ENCODE measurements at regions not wholly inside any gene's neighbourhood (a gene's known extent, or its start where the extent isn't known, plus 50 kb on each side); places are given as distances from the start of the nearest gene placed in this dataset.
"Not testable (repeated sequence)": the region's sequence is repeated elsewhere in the genome, so short reads cannot be mapped to it uniquely, and the experiment has no call there.

DNA sequence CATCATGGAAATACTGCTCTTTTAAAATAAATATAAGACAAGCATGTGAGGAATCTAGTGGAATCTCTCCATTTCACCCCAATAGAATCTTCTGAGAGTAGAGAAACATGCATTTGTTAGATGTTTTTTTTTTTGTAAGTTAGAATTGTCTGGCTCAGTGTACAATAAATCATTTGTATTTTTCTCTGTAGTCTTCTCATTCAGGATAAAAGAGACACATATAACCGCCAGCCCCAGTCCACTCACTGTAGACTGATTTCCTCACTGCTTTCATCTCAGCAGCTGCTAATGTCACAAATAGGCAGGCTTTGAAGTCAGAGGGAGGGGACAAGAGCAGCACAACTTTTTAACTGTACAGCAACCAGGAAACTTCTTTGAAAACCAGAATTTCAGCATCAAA is 140.2 kb upstream of the RBMS3 start:
- no peak for DNase-seq (ENCODE audit: low read depth in 2 of 2)

DNA sequence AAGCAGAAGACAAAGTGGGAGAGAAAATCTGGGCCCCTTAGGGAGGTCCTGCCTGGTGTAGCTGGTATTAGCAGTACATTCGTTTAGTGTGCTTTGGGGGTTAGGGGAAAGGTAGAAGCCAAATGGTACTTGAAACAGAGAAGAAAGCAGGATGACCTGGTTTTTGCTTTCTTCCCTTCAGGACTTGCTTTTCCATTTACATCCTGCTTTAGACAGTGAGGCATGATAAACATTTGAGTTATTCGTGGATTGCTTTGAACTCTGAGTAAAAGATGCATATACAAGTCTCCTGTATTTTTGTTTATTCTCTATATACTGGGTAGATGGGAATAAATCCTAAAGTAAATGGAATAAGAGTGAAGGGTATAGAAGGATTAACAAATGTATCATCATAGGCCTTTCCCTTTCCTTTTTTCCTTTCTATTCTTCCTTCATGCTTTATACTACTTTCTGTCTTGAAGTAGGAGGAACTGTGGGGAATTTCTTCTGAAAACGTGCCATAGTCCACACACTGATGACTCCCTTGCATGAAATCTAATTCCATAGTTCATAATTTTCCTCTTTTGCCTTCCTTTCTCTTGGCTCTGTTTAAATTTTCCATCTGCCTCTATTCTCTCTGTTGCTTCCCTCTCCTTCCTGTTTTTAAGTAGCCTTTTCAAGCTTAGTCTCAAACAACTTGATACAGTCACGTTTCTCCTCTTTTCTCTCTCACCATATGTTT is 139.5 kb upstream of the RBMS3 start:
- no peak for DNase-seq (ENCODE audit: low read depth in 2 of 2)

DNA sequence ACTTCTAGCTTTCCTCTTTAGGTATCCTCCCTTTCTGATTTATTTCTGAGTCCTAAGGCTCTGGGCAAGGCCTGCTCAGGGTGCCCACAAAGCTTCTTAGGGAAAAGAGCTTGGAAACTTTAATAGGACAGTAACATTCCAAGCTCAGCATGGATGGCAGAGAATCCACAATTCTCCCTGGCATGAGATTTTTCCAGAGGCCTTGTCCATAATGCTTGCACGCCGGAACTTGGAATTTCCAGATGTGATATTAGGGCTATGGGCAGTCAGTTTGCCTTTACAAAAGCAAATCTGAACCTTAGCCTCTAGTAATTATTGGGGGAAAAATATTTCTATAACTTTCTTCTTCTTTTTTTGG is 139.0 kb upstream of the RBMS3 start:
- DNase-seq (ENCODE audit: low read depth in 2 of 2), result no peak

- DNase-seq (ENCODE audit: low read depth in 2 of 2), result no peak
Observed at GRCh38 chr3:29143151-29143550, 137.7 kb upstream of the RBMS3 start.

- DNase-seq (ENCODE audit: low read depth in 2 of 2), result no peak
Observed at GRCh38 chr3:29144361-29144760, 136.5 kb upstream of the RBMS3 start.

GRCh38 chr3:29144807-29145206 is 136.1 kb upstream of the RBMS3 start:
- DNase-seq (ENCODE audit: low read depth in 2 of 2), result no peak

DNA sequence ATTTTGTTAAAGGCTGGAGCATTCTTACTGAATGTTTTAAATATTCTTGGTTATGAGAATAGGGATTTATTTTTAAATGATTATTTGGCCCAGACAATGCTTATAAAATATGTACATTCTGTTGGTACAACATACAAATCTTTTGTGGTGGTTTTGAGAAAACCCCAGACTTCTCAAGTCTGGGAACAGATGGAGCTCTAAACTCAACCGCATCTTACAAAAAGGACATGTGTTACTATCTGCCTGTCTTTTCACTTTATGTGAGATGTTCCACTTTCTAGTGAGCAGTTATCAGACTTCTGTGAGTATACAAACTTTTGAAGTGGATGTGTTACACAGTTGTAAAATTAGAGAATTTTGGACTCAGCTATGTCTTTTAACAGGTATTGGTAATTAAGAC is 135.5 kb upstream of the RBMS3 start:
- DNase-seq (ENCODE audit: low read depth in 2 of 2), result no peak

- DNase-seq (ENCODE audit: low read depth in 2 of 2), result no peak
Observed at GRCh38 chr3:29152379-29152778, 128.5 kb upstream of the RBMS3 start.

- peak; percentile 14 to 28 for DNase-seq (ENCODE audit: low read depth in 2 of 2)
Observed at GRCh38 chr3:29153811-29154210, 127.1 kb upstream of the RBMS3 start.

DNA sequence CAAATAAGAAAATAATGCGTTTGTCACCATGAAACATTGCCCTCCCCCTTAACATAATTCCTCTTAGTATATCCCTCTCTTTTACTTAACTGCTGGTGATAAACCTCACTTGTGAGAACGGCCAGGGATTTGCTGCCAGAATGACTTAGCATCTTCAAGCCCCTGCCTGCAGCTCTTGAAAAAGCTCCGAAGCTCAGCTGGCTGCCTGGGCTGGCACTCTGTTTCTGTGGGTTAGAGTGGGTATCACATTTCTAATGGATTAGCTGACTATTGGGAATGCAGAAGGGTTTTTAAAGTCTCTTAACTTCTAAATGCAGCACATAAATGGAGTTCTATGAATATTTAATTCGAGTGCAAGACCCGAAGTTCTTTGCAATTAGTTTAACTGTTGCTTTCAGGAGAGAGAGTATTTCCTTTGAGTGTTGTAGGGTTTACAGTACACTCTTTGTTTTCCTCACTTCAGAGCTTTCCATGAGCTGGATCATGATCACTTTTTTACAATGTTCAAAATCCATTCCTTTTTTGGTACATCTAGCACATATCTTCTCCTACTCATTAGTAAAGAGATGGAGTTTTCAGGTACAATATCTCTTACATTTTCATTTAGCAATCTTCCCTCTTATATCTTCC is 124.7 kb upstream of the RBMS3 start:
- no peak for DNase-seq (ENCODE audit: low read depth in 2 of 2)

DNA sequence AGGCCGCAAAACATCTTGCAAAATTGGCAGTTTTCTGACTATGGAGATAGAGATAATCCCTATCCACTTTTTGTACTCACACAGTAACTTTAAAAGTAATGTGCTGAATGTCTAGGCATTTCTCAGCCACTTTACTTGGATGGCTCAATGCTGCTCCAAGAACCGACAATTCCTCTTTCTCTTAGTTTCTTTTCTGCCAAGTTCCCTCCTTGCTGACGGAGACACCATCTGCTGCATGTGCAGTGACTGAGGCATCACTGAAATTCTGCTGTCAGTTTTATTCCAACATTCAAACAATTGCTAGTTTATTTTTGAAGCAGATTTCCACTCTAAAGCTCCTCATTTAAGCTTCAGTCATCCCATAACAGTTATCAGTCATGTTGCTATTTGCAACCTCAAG is 116.0 kb upstream of the RBMS3 start:
- DNase-seq (ENCODE audit: low read depth in 2 of 2), result no peak

GRCh38 chr3:29167180-29167579 is 113.7 kb upstream of the RBMS3 start:
- no peak for DNase-seq (ENCODE audit: low read depth in 2 of 2)

DNA sequence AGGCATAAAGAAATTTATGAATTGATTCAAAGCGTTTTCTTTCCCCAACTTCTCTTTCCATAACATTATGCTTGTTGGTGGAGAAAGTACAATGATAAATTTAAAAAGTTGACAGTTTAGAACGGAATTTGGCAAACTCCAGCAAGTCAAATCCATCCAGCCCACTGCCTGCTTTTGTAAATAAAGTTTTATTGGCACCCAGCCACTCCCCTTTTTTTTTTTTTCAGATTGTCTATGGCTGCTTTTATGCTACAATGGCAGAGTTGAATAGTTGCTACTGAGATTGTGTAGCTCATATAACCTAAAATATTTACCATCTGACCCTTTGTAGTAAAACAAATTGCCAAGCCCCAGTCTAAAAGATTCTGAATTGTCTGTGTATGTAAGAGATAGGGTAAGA is 112.8 kb upstream of the RBMS3 start:
- DNase-seq (ENCODE audit: low read depth in 2 of 2), result no peak

GRCh38 chr3:29168696-29169095 is 112.2 kb upstream of the RBMS3 start:
- DNase-seq (ENCODE audit: low read depth in 2 of 2), result no peak

GRCh38 chr3:29169451-29169850 is 111.4 kb upstream of the RBMS3 start:
- DNase-seq (ENCODE audit: low read depth in 2 of 2), result no peak

- DNase-seq (ENCODE audit: low read depth in 2 of 2), result no peak
Observed at GRCh38 chr3:29171043-29171990, 109.6 kb upstream of the RBMS3 start.

DNA sequence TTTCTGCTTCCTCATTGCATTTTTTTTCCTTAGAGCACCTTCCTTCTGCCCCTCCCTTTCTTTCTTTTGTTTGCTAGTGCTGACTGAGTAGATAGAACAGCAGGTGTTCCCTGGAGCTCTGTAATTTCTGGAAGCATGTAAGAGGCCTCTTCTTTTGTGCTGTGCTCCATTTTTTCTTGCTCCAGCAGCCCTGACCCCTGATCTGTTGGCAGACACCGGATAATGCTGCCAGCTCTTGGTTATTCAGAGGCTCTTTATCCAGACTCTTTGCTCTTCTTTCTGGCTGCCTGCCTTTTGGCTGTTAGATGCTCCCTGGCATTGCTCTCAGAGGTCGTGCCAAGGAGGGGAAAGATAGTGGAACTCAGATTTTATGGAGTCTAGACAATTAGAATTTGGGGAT is 104.4 kb upstream of the RBMS3 start:
- DNase-seq (ENCODE audit: low read depth in 2 of 2), result no peak

- DNase-seq (ENCODE audit: low read depth in 2 of 2), result no peak
Observed at GRCh38 chr3:29178809-29179793, 101.8 kb upstream of the RBMS3 start.

DNA sequence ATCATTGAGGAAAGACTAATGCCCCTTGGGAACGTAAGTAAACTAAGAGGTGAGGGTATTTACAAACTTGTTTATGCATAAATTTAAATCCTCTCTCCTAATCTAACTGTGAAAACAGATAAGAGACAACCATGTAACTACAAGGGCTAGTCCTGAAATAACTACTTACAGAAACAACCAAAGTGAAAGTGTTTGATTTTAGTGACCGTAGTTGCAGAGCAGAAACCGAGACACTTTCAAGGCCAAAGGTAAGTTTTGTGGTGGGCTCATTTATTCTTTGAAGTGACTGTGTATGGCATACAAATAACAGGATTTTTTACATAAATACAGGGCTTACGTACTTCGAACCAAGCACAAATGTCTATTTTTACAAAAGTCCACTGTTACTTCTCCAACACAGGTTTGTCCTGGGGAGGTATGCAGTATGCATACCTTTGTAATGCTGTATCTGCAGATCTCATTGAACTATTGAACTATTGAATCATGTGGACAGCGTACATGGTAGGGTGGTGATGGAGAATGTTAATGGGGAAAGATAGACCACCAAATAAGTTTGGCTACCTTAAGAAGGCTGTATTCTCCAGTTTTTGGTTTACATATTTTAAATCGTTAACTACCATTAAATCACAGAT is 99.6 kb upstream of the RBMS3 start:
- no peak for DNase-seq (ENCODE audit: low read depth in 2 of 2)

DNA sequence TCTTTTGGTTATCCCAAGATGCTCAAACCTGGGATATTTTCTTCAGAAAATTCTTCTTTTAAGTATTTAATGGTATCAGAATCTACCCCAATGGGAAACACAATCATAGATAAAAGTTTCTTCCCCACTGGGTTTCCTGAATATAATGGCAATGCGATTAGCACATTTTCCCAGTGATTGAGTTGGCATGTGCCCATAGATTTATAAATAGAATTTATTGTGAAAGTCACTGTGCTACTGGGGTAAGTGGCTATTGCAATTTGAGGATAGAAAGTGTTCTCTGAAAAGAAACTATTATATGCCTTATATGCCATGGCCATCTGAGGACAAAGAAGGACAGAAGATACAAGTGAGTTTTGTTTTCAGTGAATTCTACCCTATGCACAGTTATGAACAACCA is 99.0 kb upstream of the RBMS3 start:
- DNase-seq (ENCODE audit: low read depth in 2 of 2), result no peak

DNA sequence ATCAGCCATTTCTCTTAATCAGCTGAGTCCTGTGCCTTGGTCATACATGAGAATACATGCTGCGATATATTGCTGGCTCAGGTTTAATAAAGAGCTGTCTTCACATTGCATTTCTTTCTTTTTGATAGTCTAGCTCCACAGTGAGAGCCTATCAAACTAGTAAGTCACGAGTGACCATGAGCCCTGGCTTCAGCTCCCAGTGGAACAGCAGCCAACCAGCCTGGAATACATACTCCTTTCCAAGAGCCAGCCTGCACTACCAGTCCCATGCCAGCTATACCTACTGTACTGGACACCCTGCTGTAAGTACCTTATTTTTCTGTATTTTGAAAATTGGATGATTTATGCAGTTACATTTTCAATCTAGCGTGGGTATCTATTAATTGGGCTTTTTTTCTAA is 98.0 kb upstream of the RBMS3 start:
- DNase-seq (ENCODE audit: low read depth in 2 of 2), result not testable (repeated sequence)
